Neural progenitor cell (in vitro differentiated cells): ENCODE measurements at regions not wholly inside any gene's neighbourhood (a gene's known extent, or its start where the extent isn't known, plus 50 kb on each side); places are given as distances from the start of the nearest gene placed in this dataset.

Experiments
- EZH2 ChIP-seq: fragments of 200-600 bp; sonication (generic); IDR thresholded peaks from 2 replicates; pipeline ENCODE4 v1.6.1; 2017; ENCODE audit warnings: antibody characterized with exemption, mild to moderate bottlenecking, moderate library complexity
- TF ChIP-seq, protein P1 (sequence below): fragments of 200-600 bp; sonication (generic); IDR thresholded peaks from 2 replicates; pipeline ENCODE4 v1.5.1; 2017; ENCODE audit warnings: antibody characterized with exemption, mild to moderate bottlenecking

DNA sequence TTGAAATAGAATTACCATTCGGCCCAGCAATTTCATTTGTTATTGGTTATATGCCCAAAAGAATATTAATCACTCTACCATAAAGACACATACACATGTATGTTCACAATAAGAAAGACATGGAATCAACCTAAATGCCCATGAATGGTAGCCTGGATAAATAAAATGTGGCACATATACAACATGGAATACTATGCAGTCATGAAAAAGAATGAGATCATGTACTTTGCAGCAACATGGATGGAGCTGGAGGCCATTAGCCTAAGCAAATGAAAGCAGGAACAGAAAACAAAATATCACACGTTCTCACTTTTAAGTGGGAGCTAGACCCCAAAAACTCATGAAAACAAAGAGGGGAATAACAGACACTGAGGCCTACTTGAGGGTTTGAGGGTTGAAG is 52.6 kb upstream of the RNGTT start:
- no peak for TF ChIP-seq EZH2
- TF ChIP-seq, protein P1, sequence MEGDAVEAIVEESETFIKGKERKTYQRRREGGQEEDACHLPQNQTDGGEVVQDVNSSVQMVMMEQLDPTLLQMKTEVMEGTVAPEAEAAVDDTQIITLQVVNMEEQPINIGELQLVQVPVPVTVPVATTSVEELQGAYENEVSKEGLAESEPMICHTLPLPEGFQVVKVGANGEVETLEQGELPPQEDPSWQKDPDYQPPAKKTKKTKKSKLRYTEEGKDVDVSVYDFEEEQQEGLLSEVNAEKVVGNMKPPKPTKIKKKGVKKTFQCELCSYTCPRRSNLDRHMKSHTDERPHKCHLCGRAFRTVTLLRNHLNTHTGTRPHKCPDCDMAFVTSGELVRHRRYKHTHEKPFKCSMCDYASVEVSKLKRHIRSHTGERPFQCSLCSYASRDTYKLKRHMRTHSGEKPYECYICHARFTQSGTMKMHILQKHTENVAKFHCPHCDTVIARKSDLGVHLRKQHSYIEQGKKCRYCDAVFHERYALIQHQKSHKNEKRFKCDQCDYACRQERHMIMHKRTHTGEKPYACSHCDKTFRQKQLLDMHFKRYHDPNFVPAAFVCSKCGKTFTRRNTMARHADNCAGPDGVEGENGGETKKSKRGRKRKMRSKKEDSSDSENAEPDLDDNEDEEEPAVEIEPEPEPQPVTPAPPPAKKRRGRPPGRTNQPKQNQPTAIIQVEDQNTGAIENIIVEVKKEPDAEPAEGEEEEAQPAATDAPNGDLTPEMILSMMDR: no peak
